DMS 273 (cell line): ENCODE measurements at regions not wholly inside any gene's neighbourhood (a gene's known extent, or its start where the extent isn't known, plus 50 kb on each side); places are given as distances from the start of the nearest gene placed in this dataset.
"Not testable (repeated sequence)": the region's sequence is repeated elsewhere in the genome, so short reads cannot be mapped to it uniquely, and the experiment has no call there.

Experiments
- DNase-seq: peaks from one replicate; lab custom pipeline; 2025; ENCODE audit not compliant: unreplicated experiment; lab: John Stamatoyannopoulos, UW

- no peak for DNase-seq
These were observed 420.9 kb downstream of the GJA1 start for GRCh38 chr6:121856296-121856695.

GRCh38 chr6:121857551-121857950 lies 422.1 kb downstream of the GJA1 start:
- DNase-seq = no peak

- DNase-seq = no peak
These were observed 422.9 kb downstream of the GJA1 start for GRCh38 chr6:121858310-121858709.

- no peak for DNase-seq
These were observed 423.5 kb downstream of the GJA1 start for GRCh38 chr6:121858986-121859385.

- no peak for DNase-seq
These were observed 430.4 kb downstream of the GJA1 start for GRCh38 chr6:121865811-121866210.

GRCh38 chr6:121867095-121867494 lies 431.6 kb downstream of the GJA1 start:
- DNase-seq = no peak

- DNase-seq = no peak
These were observed 432.8 kb downstream of the GJA1 start for GRCh38 chr6:121868206-121868605.

GRCh38 chr6:121873595-121873994 lies 438.1 kb downstream of the GJA1 start:
- DNase-seq = no peak

GRCh38 chr6:121876721-121877120 lies 441.3 kb downstream of the GJA1 start:
- DNase-seq = no peak

GRCh38 chr6:121879149-121879548 lies 443.7 kb downstream of the GJA1 start:
- DNase-seq = no peak

- DNase-seq = no peak
These were observed 445.4 kb downstream of the GJA1 start for GRCh38 chr6:121880831-121881230.

- no peak for DNase-seq
These were observed 446.7 kb downstream of the GJA1 start for GRCh38 chr6:121881974-121882667.

GRCh38 chr6:121884091-121884490 lies 448.6 kb downstream of the GJA1 start:
- no peak for DNase-seq

- DNase-seq = no peak
These were observed 449.2 kb downstream of the GJA1 start for GRCh38 chr6:121884620-121885019.

GRCh38 chr6:121885399-121886152 lies 450.1 kb downstream of the GJA1 start:
- DNase-seq = no peak

- no peak for DNase-seq
These were observed 450.9 kb downstream of the GJA1 start for GRCh38 chr6:121886223-121886830.

GRCh38 chr6:121887724-121888123 lies 452.3 kb downstream of the GJA1 start:
- no peak for DNase-seq

GRCh38 chr6:121890307-121890910 lies 455.0 kb downstream of the GJA1 start:
- DNase-seq = no peak

GRCh38 chr6:121895731-121896130 lies 460.3 kb downstream of the GJA1 start:
- not testable (repeated sequence) for DNase-seq

GRCh38 chr6:121896363-121896762 lies 460.9 kb downstream of the GJA1 start:
- DNase-seq = no peak

GRCh38 chr6:121896771-121897170 lies 461.3 kb downstream of the GJA1 start:
- no peak for DNase-seq

- no peak for DNase-seq
These were observed 461.9 kb downstream of the GJA1 start for GRCh38 chr6:121897337-121897760.
